A549 (cell line): ENCODE measurements at regions not wholly inside any gene's neighbourhood (a gene's known extent, or its start where the extent isn't known, plus 50 kb on each side); places are given as distances from the start of the nearest gene placed in this dataset.

Source experiments
- ATAC-seq, 2 experiments: fragments of 200-7000 bp in 1 of 2; fragments of >200 bp in 1 of 2; cut with Nextera tagmentation in 1 of 2; cut with Tn5 transposase in 1 of 2; 3 replicates each; pipeline versions ENCODE4 v1.8.0 to v1.9.1; 2018 to 2020; ENCODE audit warnings: mild to moderate bottlenecking in 1 of 2, moderate library complexity in 1 of 2
- CTCF ChIA-PET: fragments of 300-600 bp; sonication (Branson Sonifier 250); formaldehyde crosslinking; extraction: SDS; loops from one replicate; lab custom pipeline; 2021; ENCODE audit warnings: antibody characterized with exemption, inconsistent platforms; lab: Yijun Ruan, JAX
- POLR2A ChIA-PET: fragments of 350-600 bp; formaldehyde crosslinking; extraction: SDS; loops from one replicate; lab custom pipeline; 2021; ENCODE audit warnings: antibody characterized with exemption, inconsistent platforms; lab: Yijun Ruan, JAX
- DNase-seq, 2 experiments: peaks; one replicate each; pipeline versions ENCODE4 v3.0.0 to v3.0.0-alpha.2; 2011 to 2016; ENCODE audit warnings: low read depth in 1 of 2, low spot score in 1 of 2
- FAIRE-seq: peaks from 2 replicates; lab custom pipeline; 2011; peaks lifted over from hg19 to GRCh38; lab: Jason Lieb, UNC
- H3K27ac ChIP-seq, 2 experiments: fragments of >200 bp; sonication (Bioruptor Twin); formaldehyde crosslinking; 3 replicates each; pipeline ENCODE4 v1.5.1; 2016 to 2017
- H3K4me1 ChIP-seq: fragments of >200 bp; sonication (Bioruptor Twin); formaldehyde crosslinking; 3 replicates; pipeline ENCODE4 v1.6.1; 2016
- H3K4me2 ChIP-seq: fragments of >200 bp; sonication (Bioruptor Twin); formaldehyde crosslinking; 3 replicates; pipeline ENCODE4 v1.6.1; 2016
- H3K4me3 ChIP-seq: fragments of >200 bp; sonication (Bioruptor Twin); formaldehyde crosslinking; 3 replicates; pipeline ENCODE4 v1.5.1; 2016
- H3K9me3 ChIP-seq: fragments of >200 bp; sonication (Bioruptor Twin); formaldehyde crosslinking; 3 replicates; pipeline ENCODE4 v1.6.1; 2016
- BHLHE40 ChIP-seq: IDR thresholded peaks from 2 replicates; pipeline ENCODE4 v1.6.1; 2012; ENCODE audit warnings: low read depth, low read length, inconsistent platforms
- CBX2 ChIP-seq: fragments of 200-600 bp; sonication (generic); IDR thresholded peaks from 2 replicates; pipeline ENCODE4 v1.6.1; 2016; ENCODE audit warnings: low read depth, mild to moderate bottlenecking, borderline replicate concordance
- CBX8 ChIP-seq: fragments of 200-600 bp; sonication (generic); IDR thresholded peaks from 2 replicates; pipeline ENCODE4 v1.6.1; 2016
- CEBPB ChIP-seq, 2 experiments: fragments of >200 bp in 1 of 2; sonication (Bioruptor Twin) in 1 of 2; formaldehyde crosslinking in 1 of 2; IDR thresholded peaks; 2 replicates each; pipeline ENCODE4 v1.6.1; 2012 to 2016
- CHD4 ChIP-seq: fragments of 200-600 bp; sonication (generic); IDR thresholded peaks from 2 replicates; pipeline ENCODE4 v1.6.1; 2016; ENCODE audit warnings: antibody characterized with exemption, mild to moderate bottlenecking, borderline replicate concordance
- EHF ChIP-seq: fragments of 250-450 bp; sonication (Bioruptor Pico); IDR thresholded peaks from 2 replicates; pipeline ENCODE4 v1.5.0; 2020; ENCODE audit warnings: mild to moderate bottlenecking
- EHMT2 ChIP-seq: fragments of 200-600 bp; sonication (generic); IDR thresholded peaks from 2 replicates; pipeline ENCODE4 v1.6.1; 2016; ENCODE audit warnings: antibody characterized with exemption, low read depth, mild to moderate bottlenecking, moderate library complexity
- ESRRA ChIP-seq: fragments of 150-350 bp; IDR thresholded peaks from 2 replicates; pipeline ENCODE4 v1.6.1; 2014; ENCODE audit warnings: mild to moderate bottlenecking, low read length, borderline replicate concordance
- FOSB ChIP-seq: fragments of 250-450 bp; sonication (Bioruptor Pico); IDR thresholded peaks from 2 replicates; pipeline ENCODE4 v1.5.0; 2020; ENCODE audit warnings: mild to moderate bottlenecking, moderate library complexity
- FOSL2 ChIP-seq, 2 experiments: fragments of 450-650 bp in 1 of 2; fragments of >200 bp in 1 of 2; sonication (Bioruptor Twin) in 1 of 2; formaldehyde crosslinking; IDR thresholded peaks; 2 replicates each; pipeline versions ENCODE4 v1.5.0 to v1.6.1; 2016 to 2020; ENCODE audit warnings: mild to moderate bottlenecking in 1 of 2, moderate library complexity in 1 of 2
- FOXS1 ChIP-seq: fragments of 250-450 bp; sonication (Bioruptor Pico); IDR thresholded peaks from 2 replicates; pipeline ENCODE4 v1.5.0; 2020; ENCODE audit warnings: mild to moderate bottlenecking, moderate library complexity
- GATA3 ChIP-seq: IDR thresholded peaks from 2 replicates; pipeline ENCODE4 v1.6.1; 2012; ENCODE audit warnings: borderline replicate concordance
- HOXB13 ChIP-seq: fragments of 250-450 bp; sonication (Bioruptor Pico); IDR thresholded peaks from 2 replicates; pipeline ENCODE4 v1.5.0; 2020; ENCODE audit warnings: low read depth, mild to moderate bottlenecking, moderate library complexity
- JUNB ChIP-seq: fragments of >200 bp; sonication (Bioruptor Twin); formaldehyde crosslinking; IDR thresholded peaks from 2 replicates; pipeline ENCODE4 v1.6.1; 2016
- MAFK ChIP-seq: fragments of 450-650 bp; IDR thresholded peaks from 2 replicates; pipeline ENCODE4 v1.6.1; 2014; ENCODE audit not compliant: partially characterized antibody
- MAZ ChIP-seq: fragments of 150-350 bp; IDR thresholded peaks from 2 replicates; pipeline ENCODE4 v1.6.1; 2014; ENCODE audit warnings: antibody characterized with exemption, low read depth, low read length, borderline replicate concordance
- MYC ChIP-seq: IDR thresholded peaks from 2 replicates; pipeline ENCODE4 v1.6.1; 2012; ENCODE audit warnings: mild to moderate bottlenecking, inconsistent platforms, low read length, improper control_type of control experiment, borderline replicate concordance
- NR3C1 ChIP-seq: fragments of >200 bp; sonication (Bioruptor Twin); formaldehyde crosslinking; IDR thresholded peaks from 3 replicates; pipeline ENCODE4 v1.6.1; 2017
- PHF8 ChIP-seq: fragments of 200-600 bp; sonication (generic); IDR thresholded peaks from 2 replicates; pipeline ENCODE4 v1.6.1; 2016; ENCODE audit warnings: low read depth, mild to moderate bottlenecking, antibody characterized with exemption, moderate library complexity, borderline replicate concordance
- RARB ChIP-seq: fragments of 250-450 bp; sonication (Bioruptor Pico); IDR thresholded peaks from 2 replicates; pipeline ENCODE4 v1.8.0; 2021; ENCODE audit warnings: mild to moderate bottlenecking, moderate library complexity
- RNF2 ChIP-seq: fragments of 200-600 bp; sonication (generic); IDR thresholded peaks from 2 replicates; pipeline ENCODE4 v1.6.1; 2016; ENCODE audit warnings: low read depth, mild to moderate bottlenecking, antibody characterized with exemption, moderate library complexity, borderline replicate concordance
- SREBF2 ChIP-seq: fragments of 450-650 bp; IDR thresholded peaks from 2 replicates; pipeline ENCODE4 v1.6.1; 2014; ENCODE audit warnings: mild to moderate bottlenecking, moderate library complexity
- TFCP2L1 ChIP-seq: fragments of 250-450 bp; sonication (Bioruptor Pico); IDR thresholded peaks from 2 replicates; pipeline ENCODE4 v1.5.0; 2021; ENCODE audit warnings: mild to moderate bottlenecking
- ZC3H11A ChIP-seq: fragments of 450-650 bp; IDR thresholded peaks from 2 replicates; pipeline ENCODE4 v1.6.1; 2014; ENCODE audit warnings: antibody characterized with exemption, mild to moderate bottlenecking
- ZNF302 ChIP-seq: fragments of 250-450 bp; sonication (Bioruptor Pico); IDR thresholded peaks from 2 replicates; pipeline ENCODE4 v1.9.0; 2021; ENCODE audit warnings: inconsistent platforms, mild to moderate bottlenecking, moderate library complexity
- WGBS: methylation state at CpG from one replicate; pipeline ENCODE4 v1.1.6; 2017; ENCODE audit errors: missing lambda C conversion rate; 5-methylcytosine and 5-hydroxymethylcytosine counted together
- TF ChIP-seq, protein P1 (sequence below): fragments of 250-450 bp; sonication (Bioruptor Pico); IDR thresholded peaks from 2 replicates; pipeline ENCODE4 v1.5.0; 2020; ENCODE audit warnings: low read depth, mild to moderate bottlenecking, moderate library complexity
- TF ChIP-seq, protein P2 (sequence below): fragments of >200 bp; sonication (Bioruptor Twin); formaldehyde crosslinking; IDR thresholded peaks from 3 replicates; pipeline ENCODE4 v1.6.1; 2016
- TF ChIP-seq, protein P3 (sequence below): fragments of 450-650 bp; IDR thresholded peaks from 2 replicates; pipeline ENCODE4 v1.6.1; 2014; ENCODE audit warnings: antibody characterized with exemption
- TF ChIP-seq, protein P4 (sequence below): fragments of 150-350 bp; IDR thresholded peaks from 2 replicates; pipeline ENCODE4 v1.6.1; 2014; ENCODE audit warnings: low read depth, mild to moderate bottlenecking, low read length
- TF ChIP-seq, protein P5 (sequence below): IDR thresholded peaks from 2 replicates; pipeline ENCODE4 v1.6.1; 2012
- TF ChIP-seq, protein P6 (sequence below): fragments of 200-600 bp; sonication (generic); IDR thresholded peaks from 2 replicates; pipeline ENCODE4 v1.6.1; 2016; ENCODE audit warnings: antibody characterized with exemption, mild to moderate bottlenecking, moderate library complexity
- TF ChIP-seq, protein P7 (sequence below): IDR thresholded peaks from 2 replicates; pipeline ENCODE4 v1.6.1; 2012

DNA sequence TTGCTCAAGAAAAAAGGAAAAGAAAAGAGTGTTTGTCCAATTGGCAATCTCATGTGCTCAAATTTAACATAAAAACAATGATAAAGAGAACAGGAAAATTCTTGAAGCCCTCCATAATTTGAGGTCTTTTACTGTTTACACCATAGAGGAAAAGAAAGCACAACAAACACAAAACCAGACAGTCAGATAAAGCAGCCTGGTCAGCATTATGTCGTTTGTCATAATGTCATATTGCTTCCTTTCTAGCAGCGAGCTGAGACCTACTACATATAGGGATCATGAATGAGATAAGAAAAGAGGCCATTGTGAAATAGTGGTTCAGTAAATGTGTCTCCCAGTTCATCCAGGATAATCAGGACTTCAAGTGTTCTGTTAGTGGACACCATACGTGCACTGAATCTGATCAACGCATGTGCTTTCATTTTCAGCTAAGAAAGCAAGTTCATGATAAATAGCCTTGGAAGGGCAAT is 64.7 kb upstream of the SELENOP start:
- no peak for FAIRE-seq
- CTCF ChIA-PET, result interaction anchor here (7.5 kb wide), 1 partner anchor 13 kb away, joined by 44 read pairs; no protein-coding TSS in a partner anchor
- H3K4me2 ChIP-seq, result no peak overlapping the region

DNA sequence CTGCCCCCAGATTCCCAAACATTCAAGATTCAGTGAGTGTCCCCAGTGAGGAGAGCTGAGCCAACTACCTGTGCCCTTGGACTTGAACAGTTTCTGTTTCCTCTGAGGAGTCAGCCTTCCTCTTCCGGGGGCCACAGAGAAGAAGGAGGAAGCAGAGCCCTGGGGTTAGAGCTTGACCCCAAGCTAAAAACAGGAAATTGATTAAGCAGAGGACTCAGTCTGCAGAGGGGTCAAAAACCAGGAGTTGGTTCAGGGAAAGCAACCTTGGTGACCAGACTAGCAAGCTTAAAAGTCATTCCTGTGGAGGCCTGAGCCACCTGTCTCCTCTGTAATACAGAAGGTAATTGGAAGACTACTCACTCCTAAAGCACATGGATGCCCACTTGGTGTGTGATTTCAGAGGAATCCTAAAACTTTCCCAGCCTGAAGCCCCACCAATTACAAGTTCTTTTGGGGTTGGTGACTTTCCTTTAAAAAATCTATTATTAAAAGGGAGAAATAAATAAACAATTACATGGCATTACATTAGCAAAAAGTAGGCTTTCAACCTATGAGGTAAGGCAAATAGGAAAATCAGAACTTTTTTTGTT is 64.2 kb upstream of the SELENOP start:
- WGBS, result 77% methylated on average over 1 of the region's 1 CpG
- Histone ChIP-seq H3K27ac (no peak overlapping the region), H3K9me3 (no peaks in the 10 kb centered on the region), H3K4me3 (no peak overlapping the region), H3K4me2 (no peak overlapping the region), H3K4me1 (no peaks in the 10 kb centered on the region)
- no peak for DNase-seq
- CTCF ChIA-PET, result interaction anchor here (7.5 kb wide), 1 partner anchor 14 kb away, joined by 44 read pairs; no protein-coding TSS in a partner anchor
- TF ChIP-seq FOSB (CRISPR knock-in tag) (no peak), MAZ (no peak), FOSL2 (IDR thresholded peaks at IDR 0.05) (no peak), FOSL2 (CRISPR knock-in tag; IDR thresholded peaks at IDR 0.05) (no peak), CEBPB (IDR thresholded peaks at IDR 0.05) (no peak), TFCP2L1 (CRISPR knock-in tag) (no peak), CBX8 (no peak), MAFK (no peak), FOXS1 (CRISPR knock-in tag) (no peak), EHF (CRISPR knock-in tag) (no peak), ZNF302 (CRISPR knock-in tag) (no peak), RARB (CRISPR knock-in tag) (no peak), BHLHE40 (no peak), EHMT2 (no peak)
- TF ChIP-seq, protein P1, sequence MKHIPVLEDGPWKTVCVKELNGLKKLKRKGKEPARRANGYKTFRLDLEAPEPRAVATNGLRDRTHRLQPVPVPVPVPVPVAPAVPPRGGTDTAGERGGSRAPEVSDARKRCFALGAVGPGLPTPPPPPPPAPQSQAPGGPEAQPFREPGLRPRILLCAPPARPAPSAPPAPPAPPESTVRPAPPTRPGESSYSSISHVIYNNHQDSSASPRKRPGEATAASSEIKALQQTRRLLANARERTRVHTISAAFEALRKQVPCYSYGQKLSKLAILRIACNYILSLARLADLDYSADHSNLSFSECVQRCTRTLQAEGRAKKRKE (CRISPR knock-in tag), result no peak
- TF ChIP-seq, protein P2, sequence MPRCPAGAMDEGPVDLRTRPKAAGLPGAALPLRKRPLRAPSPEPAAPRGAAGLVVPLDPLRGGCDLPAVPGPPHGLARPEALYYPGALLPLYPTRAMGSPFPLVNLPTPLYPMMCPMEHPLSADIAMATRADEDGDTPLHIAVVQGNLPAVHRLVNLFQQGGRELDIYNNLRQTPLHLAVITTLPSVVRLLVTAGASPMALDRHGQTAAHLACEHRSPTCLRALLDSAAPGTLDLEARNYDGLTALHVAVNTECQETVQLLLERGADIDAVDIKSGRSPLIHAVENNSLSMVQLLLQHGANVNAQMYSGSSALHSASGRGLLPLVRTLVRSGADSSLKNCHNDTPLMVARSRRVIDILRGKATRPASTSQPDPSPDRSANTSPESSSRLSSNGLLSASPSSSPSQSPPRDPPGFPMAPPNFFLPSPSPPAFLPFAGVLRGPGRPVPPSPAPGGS, result no peak
- TF ChIP-seq, protein P3, sequence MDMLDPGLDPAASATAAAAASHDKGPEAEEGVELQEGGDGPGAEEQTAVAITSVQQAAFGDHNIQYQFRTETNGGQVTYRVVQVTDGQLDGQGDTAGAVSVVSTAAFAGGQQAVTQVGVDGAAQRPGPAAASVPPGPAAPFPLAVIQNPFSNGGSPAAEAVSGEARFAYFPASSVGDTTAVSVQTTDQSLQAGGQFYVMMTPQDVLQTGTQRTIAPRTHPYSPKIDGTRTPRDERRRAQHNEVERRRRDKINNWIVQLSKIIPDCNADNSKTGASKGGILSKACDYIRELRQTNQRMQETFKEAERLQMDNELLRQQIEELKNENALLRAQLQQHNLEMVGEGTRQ, result no peak
- TF ChIP-seq, protein P4, sequence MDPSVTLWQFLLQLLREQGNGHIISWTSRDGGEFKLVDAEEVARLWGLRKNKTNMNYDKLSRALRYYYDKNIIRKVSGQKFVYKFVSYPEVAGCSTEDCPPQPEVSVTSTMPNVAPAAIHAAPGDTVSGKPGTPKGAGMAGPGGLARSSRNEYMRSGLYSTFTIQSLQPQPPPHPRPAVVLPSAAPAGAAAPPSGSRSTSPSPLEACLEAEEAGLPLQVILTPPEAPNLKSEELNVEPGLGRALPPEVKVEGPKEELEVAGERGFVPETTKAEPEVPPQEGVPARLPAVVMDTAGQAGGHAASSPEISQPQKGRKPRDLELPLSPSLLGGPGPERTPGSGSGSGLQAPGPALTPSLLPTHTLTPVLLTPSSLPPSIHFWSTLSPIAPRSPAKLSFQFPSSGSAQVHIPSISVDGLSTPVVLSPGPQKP, result no peak
- TF ChIP-seq, protein P5, sequence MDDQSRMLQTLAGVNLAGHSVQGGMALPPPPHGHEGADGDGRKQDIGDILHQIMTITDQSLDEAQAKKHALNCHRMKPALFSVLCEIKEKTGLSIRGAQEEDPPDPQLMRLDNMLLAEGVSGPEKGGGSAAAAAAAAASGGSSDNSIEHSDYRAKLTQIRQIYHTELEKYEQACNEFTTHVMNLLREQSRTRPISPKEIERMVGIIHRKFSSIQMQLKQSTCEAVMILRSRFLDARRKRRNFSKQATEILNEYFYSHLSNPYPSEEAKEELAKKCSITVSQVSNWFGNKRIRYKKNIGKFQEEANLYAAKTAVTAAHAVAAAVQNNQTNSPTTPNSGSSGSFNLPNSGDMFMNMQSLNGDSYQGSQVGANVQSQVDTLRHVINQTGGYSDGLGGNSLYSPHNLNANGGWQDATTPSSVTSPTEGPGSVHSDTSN, result no peak
- TF ChIP-seq, protein P6, sequence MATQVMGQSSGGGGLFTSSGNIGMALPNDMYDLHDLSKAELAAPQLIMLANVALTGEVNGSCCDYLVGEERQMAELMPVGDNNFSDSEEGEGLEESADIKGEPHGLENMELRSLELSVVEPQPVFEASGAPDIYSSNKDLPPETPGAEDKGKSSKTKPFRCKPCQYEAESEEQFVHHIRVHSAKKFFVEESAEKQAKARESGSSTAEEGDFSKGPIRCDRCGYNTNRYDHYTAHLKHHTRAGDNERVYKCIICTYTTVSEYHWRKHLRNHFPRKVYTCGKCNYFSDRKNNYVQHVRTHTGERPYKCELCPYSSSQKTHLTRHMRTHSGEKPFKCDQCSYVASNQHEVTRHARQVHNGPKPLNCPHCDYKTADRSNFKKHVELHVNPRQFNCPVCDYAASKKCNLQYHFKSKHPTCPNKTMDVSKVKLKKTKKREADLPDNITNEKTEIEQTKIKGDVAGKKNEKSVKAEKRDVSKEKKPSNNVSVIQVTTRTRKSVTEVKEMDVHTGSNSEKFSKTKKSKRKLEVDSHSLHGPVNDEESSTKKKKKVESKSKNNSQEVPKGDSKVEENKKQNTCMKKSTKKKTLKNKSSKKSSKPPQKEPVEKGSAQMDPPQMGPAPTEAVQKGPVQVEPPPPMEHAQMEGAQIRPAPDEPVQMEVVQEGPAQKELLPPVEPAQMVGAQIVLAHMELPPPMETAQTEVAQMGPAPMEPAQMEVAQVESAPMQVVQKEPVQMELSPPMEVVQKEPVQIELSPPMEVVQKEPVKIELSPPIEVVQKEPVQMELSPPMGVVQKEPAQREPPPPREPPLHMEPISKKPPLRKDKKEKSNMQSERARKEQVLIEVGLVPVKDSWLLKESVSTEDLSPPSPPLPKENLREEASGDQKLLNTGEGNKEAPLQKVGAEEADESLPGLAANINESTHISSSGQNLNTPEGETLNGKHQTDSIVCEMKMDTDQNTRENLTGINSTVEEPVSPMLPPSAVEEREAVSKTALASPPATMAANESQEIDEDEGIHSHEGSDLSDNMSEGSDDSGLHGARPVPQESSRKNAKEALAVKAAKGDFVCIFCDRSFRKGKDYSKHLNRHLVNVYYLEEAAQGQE, result no peak
- FAIRE-seq, result no peak
- POLR2A ChIA-PET, result no interaction called here
- ATAC-seq, result no peak

More for the DNA sequence above, 64.7 kb upstream of the SELENOP start:
- 59% methylated on average over 4 of the region's 4 CpGs for WGBS
- Histone ChIP-seq H3K9me3 (no peaks in the 10 kb centered on the region), H3K4me3 (no peak overlapping the region), H3K27ac (no peak overlapping the region), H3K4me1 (no peaks in the 10 kb centered on the region)
- ATAC-seq (no peak), DNase-seq (no peak)
- TF ChIP-seq JUNB, result no peak
- TF ChIP-seq, protein P4, result no peak
- no peak for TF ChIP-seq CHD4
- TF ChIP-seq, protein P7, sequence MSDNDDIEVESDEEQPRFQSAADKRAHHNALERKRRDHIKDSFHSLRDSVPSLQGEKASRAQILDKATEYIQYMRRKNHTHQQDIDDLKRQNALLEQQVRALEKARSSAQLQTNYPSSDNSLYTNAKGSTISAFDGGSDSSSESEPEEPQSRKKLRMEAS, result no peak
- no peak for TF ChIP-seq RNF2
- TF ChIP-seq GATA3, result no peak
- TF ChIP-seq MYC, result no peak
- no peak for TF ChIP-seq HOXB13
- no peak for TF ChIP-seq PHF8
- TF ChIP-seq CBX2, result no peak
- TF ChIP-seq SREBF2, result no peak
- TF ChIP-seq ZC3H11A, result no peak
- no peak for TF ChIP-seq CBX8
- no peak for TF ChIP-seq NR3C1
- TF ChIP-seq ESRRA, result no peak
- TF ChIP-seq FOSB (CRISPR knock-in tag), result no peak
- POLR2A ChIA-PET, result no interaction called here
